RWPE2 (cell line): ENCODE measurements at regions not wholly inside any gene's neighbourhood (a gene's known extent, or its start where the extent isn't known, plus 50 kb on each side); places are given as distances from the start of the nearest gene placed in this dataset.
"Not testable (repeated sequence)": the region's sequence is repeated elsewhere in the genome, so short reads cannot be mapped to it uniquely, and the experiment has no call there.

Source experiments
- ATAC-seq: fragments of 200-7000 bp; cut with Tn5 transposase; 3 replicates; pipeline ENCODE4 v1.9.1; 2021; ENCODE audit warnings: low read depth
- DNase-seq: peaks from one replicate; pipeline ENCODE4 v3.0.0-alpha.2; 2020; ENCODE audit warnings: low spot score
- H3K27ac ChIP-seq: fragments of 450-650 bp; 2 replicates; pipeline ENCODE4 v1.5.1; 2017; ENCODE audit warnings: mild to moderate bottlenecking; ENCODE audit not compliant: poor library complexity, severe bottlenecking
- H3K27me3 ChIP-seq: fragments of 250-450 bp; sonication (Bioruptor Pico); 2 replicates; pipeline ENCODE4 v1.5.1; 2021; ENCODE audit warnings: mild to moderate bottlenecking, moderate library complexity; ENCODE audit not compliant: insufficient read depth, poor library complexity, severe bottlenecking
- H3K36me3 ChIP-seq: fragments of 250-450 bp; sonication (Bioruptor Pico); 2 replicates; pipeline ENCODE4 v1.5.1; 2020; ENCODE audit warnings: low read depth, mild to moderate bottlenecking, moderate library complexity
- H3K4me1 ChIP-seq: fragments of 250-450 bp; sonication (Bioruptor Pico); 2 replicates; pipeline ENCODE4 v1.5.1; 2021; ENCODE audit warnings: mild to moderate bottlenecking, moderate library complexity; ENCODE audit not compliant: insufficient read depth, poor library complexity, severe bottlenecking
- H3K4me3 ChIP-seq: fragments of 250-450 bp; sonication (Bioruptor Pico); 2 replicates; pipeline ENCODE4 v1.5.1; 2021; ENCODE audit warnings: mild to moderate bottlenecking, moderate library complexity; ENCODE audit not compliant: severe bottlenecking
- H3K9me3 ChIP-seq: fragments of 250-450 bp; sonication (Bioruptor Pico); 2 replicates; pipeline ENCODE4 v1.5.1; 2021; ENCODE audit warnings: mild to moderate bottlenecking, moderate library complexity; ENCODE audit not compliant: severe bottlenecking
- CTCF ChIP-seq: fragments of 450-650 bp; IDR thresholded peaks from one replicate; pipeline ENCODE4 v1.5.1; 2017; ENCODE audit warnings: mild to moderate bottlenecking, moderate library complexity; ENCODE audit not compliant: poor library complexity, severe bottlenecking

- no peak for ATAC-seq
- H3K9me3 ChIP-seq: no peaks in the 10 kb centered on the region
Measured at GRCh38 chr7:67912437-67912836, 915.8 kb downstream of the TYW1 start.

GRCh38 chr7:67913604-67914003, 917.0 kb downstream of the TYW1 start:
- Histone ChIP-seq H3K4me3 (no peak overlapping the region), H3K27me3 (no peaks in the 10 kb centered on the region), H3K36me3 (no peaks in the 10 kb centered on the region), H3K4me1 (no peaks in the 10 kb centered on the region), H3K9me3 (no peaks in the 10 kb centered on the region), H3K27ac (no peak overlapping the region)
- DNase-seq (no peak), ATAC-seq (no peak; the same call in 2 of the 3 replicates)
- no peak for TF ChIP-seq CTCF

More at GRCh38 chr7:67912437-67912836, 915.8 kb downstream of the TYW1 start:
- Histone ChIP-seq H3K27me3 (no peaks in the 10 kb centered on the region), H3K4me1 (no peaks in the 10 kb centered on the region), H3K4me3 (no peak overlapping the region), H3K36me3 (no peaks in the 10 kb centered on the region), H3K27ac (no peak overlapping the region)
- no peak for DNase-seq
- TF ChIP-seq CTCF: no peak

- not testable (repeated sequence) for H3K9me3 ChIP-seq, H3K27me3 ChIP-seq, H3K4me1 ChIP-seq, H3K27ac ChIP-seq, H3K36me3 ChIP-seq, DNase-seq, ATAC-seq, H3K4me3 ChIP-seq
Measured at GRCh38 chr7:67916111-67916510, 919.5 kb downstream of the TYW1 start.

GRCh38 chr7:67916571-67917436, 920.2 kb downstream of the TYW1 start:
- ATAC-seq: no peak
- H3K4me1 ChIP-seq: no peaks in the 10 kb centered on the region
- no peak overlapping the region for H3K4me3 ChIP-seq
- H3K36me3 ChIP-seq: no peaks in the 10 kb centered on the region
- no peak overlapping the region for H3K27ac ChIP-seq
- no peaks in the 10 kb centered on the region for H3K27me3 ChIP-seq
- no peak for TF ChIP-seq CTCF
- no peaks in the 10 kb centered on the region for H3K9me3 ChIP-seq
- no peak for DNase-seq

- no peaks in the 10 kb centered on the region for H3K4me1 ChIP-seq
- H3K4me3 ChIP-seq: no peak overlapping the region
- no peaks in the 10 kb centered on the region for H3K9me3 ChIP-seq
- DNase-seq (no peak), ATAC-seq (no peak)
- H3K27me3 ChIP-seq: no peaks in the 10 kb centered on the region
- TF ChIP-seq CTCF: no peak
- H3K36me3 ChIP-seq: no peaks in the 10 kb centered on the region
- H3K27ac ChIP-seq: no peak overlapping the region
Measured at GRCh38 chr7:67917437-67917755, 920.8 kb downstream of the TYW1 start.
